Cardiac fibroblast (primary cell): ENCODE measurements at regions not wholly inside any gene's neighbourhood (a gene's known extent, or its start where the extent isn't known, plus 50 kb on each side); places are given as distances from the start of the nearest gene placed in this dataset.
A peak's percentile ranks its signal among the peaks of the same experiment; 100 is the strongest.

ENCODE experiments used
- DNase-seq, 2 donors: peaks; one replicate each; pipeline versions ENCODE4 v3.0.0 to v3.0.0-alpha.2; 2010; ENCODE audit warnings: low read depth in 2 of 2
- H3K4me3 ChIP-seq, 2 donors: replicated peaks in 1 of 2; 1 replicate in 1 of 2; 2 replicates in 1 of 2; pipeline ENCODE4 v1.5.1; 2011; ENCODE audit warnings: low read depth in 2 of 2, low read length in 2 of 2, mild to moderate bottlenecking in 2 of 2, moderate library complexity in 1 of 2
- CTCF ChIP-seq: IDR thresholded peaks from one replicate; pipeline ENCODE4 v1.5.1; 2011; ENCODE audit warnings: low read depth, mild to moderate bottlenecking, low read length, inconsistent platforms

- no peak for DNase-seq
- no peak overlapping the region for H3K4me3 ChIP-seq
- no peak for TF ChIP-seq CTCF
These were observed 281.6 kb downstream of the ZNF536 start for GRCh38 chr19:30653646-30654386.

GRCh38 chr19:30652751-30653150, 280.6 kb downstream of the ZNF536 start:
- no peak for TF ChIP-seq CTCF
- no peak for DNase-seq

GRCh38 chr19:30651691-30652090, 279.5 kb downstream of the ZNF536 start:
- TF ChIP-seq CTCF: no peak
- DNase-seq: no peak
- H3K4me3 ChIP-seq: no peak overlapping the region

More at GRCh38 chr19:30652751-30653150, 280.6 kb downstream of the ZNF536 start:
- H3K4me3 ChIP-seq: no peak overlapping the region

- H3K4me3 ChIP-seq: no peak overlapping the region
- TF ChIP-seq CTCF: no peak
- no peak for DNase-seq
These were observed 278.9 kb downstream of the ZNF536 start for GRCh38 chr19:30651066-30651465.

GRCh38 chr19:30649934-30650614, 277.9 kb downstream of the ZNF536 start:
- no peak overlapping the region for H3K4me3 ChIP-seq
- peak; percentile 61 to 67 for DNase-seq
- peak; percentile 81 for TF ChIP-seq CTCF

GRCh38 chr19:30648866-30649862, 277.0 kb downstream of the ZNF536 start:
- no peak for TF ChIP-seq CTCF
- no peak overlapping the region for H3K4me3 ChIP-seq
- no peak for DNase-seq
